NOMO-1 (cell line): ENCODE measurements at regions not wholly inside any gene's neighbourhood (a gene's known extent, or its start where the extent isn't known, plus 50 kb on each side); places are given as distances from the start of the nearest gene placed in this dataset.

ENCODE experiments used
- DNase-seq, 2 experiments: peaks; one replicate each; lab custom pipeline; 2025; ENCODE audit not compliant: unreplicated experiment in 2 of 2; lab: John Stamatoyannopoulos, UW

DNA sequence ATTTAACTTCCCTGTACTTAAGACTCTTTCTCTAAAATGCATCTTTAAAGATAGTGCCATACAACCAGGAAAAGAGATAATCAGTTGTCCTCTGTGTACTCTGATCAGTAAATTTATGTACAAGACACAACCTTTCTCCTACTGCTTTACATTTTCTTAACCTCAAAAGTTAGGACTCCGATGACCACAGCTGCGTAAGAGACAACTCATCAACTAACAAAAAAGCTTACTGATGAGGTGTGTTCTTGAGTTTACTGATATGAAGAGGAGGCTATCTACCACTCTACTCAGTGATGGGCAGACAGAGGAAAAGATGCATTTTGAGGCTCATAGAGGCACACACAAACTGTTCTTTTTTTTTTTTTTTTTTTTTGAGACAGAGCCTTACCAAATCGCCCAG, 71.4 kb upstream of the HIF1A start:
- no peak for DNase-seq

DNA sequence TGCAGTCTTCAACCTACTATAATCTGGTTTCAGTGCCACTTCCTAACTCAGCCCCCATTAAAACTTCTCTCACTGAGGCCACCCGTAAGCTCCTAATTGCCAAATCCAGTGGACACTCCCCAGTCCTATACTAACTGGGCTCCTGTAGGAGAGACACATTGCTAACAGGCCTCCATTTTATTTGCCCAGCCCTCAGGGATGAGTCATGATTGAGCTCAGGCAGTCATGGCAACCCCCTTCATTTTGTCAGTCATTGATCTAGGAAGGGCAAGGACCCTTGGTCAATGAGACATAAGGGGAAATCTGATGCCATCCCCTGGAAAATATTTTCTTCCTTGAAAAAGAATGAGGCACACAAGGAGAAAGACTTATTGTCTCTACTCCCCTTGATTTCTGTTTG, 70.1 kb upstream of the HIF1A start:
- DNase-seq = no peak

DNA sequence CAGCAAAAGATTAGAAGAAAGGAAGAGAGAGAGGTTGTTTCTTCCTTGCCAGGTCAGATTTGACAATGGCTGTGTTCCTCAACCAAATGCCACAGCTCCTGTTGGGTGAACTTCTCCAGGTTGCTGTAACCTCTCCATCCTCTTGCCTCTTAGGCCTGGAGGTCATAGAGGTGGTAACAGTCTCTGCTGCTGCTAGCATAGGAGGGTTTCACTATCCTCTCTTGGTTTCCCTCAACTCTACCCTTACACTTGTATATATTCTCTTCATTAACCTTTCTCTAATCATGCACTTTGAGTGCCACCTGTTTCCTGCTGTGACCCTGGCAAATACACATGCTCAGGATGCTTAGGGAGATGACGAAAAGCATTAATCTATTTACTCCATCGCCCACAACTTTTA, 67.7 kb upstream of the HIF1A start:
- DNase-seq = no peak

DNA sequence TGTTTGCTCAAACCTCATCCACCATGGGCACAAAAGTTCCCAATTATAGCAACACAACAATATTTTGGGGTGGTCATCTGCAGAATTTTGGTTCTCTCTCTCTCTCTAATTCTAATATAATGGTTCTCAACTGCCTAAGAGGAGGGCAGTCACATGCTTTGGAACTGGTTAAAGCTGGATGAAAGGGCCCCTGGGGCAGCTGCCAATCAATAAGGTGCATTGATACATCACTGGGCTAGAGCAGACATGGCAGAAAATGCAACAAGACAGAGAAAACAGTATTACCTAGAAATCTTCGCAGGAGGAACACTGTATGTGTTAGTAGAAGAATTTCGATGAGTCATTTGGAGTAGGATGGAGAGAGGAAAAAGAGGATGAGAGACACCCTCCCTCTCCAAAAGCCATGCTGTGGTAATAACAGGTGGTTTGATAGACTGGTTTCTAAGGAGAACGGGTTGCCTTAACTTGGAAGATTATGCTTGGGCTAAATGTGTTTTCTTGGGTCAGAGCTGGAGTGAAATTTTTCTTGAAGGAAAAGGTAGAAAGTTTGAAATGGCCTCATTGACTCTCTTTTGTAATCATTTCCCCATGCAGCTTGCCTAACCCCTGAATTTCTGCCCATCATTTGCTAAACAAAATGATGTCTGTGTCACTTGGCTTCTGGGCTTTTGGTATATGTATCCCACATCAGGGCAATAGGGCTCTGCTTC, 67.1 kb upstream of the HIF1A start:
- no peak for DNase-seq

DNA sequence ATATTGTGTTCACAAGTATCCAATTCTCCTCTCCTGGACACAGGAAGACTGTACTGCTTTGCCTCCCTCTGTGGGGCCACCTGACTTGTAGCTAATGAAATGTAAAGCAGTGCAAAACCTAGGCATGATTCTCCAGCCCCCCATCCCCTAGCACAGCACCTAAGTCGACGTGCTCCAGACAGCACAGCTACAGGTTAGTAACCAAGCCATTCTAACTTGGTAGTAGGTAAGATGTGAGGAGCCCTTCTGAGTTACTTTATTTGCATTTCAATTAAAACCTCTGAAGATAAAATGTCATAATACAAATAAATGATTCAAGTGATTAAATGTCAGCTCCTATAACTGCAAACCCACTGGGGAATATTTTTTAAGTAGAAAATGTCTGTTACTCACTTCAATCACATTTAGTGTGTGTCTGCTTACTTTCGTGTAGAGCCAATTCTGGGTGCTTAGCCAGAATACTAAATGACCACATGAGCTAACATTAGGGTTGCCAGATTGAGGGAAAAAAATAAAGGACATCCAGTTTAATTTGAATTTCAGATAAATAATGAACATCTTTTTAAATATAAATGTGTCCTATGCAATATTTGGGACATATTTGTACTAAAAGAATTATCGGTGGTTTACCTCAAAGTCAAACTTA, 64.8 kb upstream of the HIF1A start:
- no peak for DNase-seq

DNA sequence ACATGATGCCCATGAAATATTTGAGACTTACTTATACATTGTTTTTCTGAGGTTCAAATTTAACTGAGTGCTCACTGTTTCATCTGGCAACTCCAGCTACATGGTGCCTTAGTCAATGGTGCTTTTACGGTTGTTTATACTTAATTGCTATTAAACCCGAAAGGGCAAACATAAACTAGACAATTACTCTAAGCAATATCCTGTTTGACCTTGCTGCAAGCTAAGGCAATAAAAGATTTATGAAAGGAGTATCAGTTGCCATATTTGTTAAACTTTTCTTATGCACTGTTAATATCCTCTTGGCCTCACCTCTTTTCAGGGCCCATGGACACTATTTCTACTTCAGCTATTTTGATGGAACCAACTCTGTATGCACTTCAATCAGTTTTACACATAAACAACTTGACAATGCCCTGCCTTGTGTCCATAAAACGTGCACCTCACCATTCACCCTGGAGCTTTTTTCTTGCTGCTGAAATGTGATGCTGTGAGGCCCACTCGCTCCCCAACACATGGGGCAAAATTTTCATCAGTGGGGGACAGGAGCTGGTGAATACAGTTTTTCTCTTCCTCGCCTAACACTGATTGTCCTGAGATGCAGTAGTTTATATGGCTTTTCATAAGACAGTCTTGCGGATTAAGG, 64.1 kb upstream of the HIF1A start:
- DNase-seq = no peak

DNA sequence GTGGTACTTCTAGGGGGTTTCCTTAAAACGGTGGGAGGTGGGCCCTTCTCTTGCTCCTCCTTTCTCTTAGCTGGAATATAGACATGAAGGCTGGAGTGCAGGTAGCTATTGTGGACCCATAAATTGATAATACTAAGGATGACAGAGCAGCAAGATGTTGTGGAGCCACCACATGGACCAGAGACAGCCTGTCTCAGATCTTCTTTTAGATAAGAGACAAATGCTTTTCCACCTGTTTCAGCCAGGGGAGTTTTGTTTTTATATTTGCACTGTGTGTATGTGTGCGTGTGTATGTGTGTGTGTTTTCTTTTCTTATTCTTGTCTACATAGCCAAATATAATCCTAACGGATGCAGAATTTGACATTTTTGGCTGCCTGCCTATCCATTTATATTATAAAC, 62.9 kb upstream of the HIF1A start:
- no peak for DNase-seq

DNA sequence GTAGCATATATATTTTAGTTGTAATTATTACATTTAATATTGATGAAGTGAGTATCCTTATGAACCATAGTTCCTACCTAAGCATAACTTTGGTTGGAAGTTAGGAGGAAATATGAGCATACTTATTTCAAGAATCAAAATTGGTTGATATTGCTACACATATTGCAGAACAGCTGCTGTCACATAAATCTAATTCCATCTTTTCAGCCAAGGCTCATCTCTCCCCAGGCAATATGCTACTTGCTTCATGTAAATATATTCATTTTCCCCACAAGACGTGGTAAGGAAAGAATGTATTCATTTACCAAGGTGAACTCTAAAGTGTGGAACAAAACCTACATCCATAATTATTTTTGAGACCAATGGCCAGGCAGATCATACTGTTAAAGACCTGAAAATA, 62.5 kb upstream of the HIF1A start:
- no peak for DNase-seq

DNA sequence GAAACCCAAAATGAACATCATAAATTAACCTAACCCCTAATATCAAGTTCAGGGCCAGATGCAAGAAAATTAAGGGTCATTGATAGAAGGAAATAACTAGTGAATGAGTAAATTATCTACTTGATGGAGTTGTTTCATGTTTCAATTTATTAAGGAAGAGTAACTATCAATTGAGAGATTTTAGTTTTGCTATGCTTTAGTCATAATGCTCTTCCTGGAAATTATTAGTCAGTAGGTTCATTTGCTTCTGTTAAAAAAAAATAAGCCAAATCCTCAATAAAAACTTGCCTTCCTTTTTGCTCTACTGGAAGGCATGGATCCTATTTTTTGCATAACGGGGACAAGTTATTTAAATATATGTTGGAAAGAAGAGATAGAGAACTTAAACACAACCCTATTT, 59.0 kb upstream of the HIF1A start:
- DNase-seq = no peak

DNA sequence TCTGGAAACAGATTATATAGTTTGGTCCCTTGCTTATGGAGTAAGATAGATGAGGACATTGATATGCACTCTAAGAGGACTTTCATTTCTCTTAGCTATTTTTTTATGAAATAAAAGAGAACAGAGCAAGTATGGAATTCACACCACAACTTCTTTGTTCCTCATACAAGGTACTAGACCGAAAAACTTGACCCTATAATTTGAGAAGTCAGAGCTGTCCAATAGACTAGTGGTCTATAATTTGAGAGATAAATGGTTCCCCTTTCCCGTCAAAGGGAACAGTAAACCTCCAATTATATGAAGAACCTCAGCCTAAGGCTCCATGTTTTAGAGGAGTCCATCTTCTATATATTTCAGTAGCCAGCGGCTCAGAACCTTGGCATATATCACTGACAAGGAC, 58.5 kb upstream of the HIF1A start:
- peak; percentile 31 to 86 for DNase-seq

DNA sequence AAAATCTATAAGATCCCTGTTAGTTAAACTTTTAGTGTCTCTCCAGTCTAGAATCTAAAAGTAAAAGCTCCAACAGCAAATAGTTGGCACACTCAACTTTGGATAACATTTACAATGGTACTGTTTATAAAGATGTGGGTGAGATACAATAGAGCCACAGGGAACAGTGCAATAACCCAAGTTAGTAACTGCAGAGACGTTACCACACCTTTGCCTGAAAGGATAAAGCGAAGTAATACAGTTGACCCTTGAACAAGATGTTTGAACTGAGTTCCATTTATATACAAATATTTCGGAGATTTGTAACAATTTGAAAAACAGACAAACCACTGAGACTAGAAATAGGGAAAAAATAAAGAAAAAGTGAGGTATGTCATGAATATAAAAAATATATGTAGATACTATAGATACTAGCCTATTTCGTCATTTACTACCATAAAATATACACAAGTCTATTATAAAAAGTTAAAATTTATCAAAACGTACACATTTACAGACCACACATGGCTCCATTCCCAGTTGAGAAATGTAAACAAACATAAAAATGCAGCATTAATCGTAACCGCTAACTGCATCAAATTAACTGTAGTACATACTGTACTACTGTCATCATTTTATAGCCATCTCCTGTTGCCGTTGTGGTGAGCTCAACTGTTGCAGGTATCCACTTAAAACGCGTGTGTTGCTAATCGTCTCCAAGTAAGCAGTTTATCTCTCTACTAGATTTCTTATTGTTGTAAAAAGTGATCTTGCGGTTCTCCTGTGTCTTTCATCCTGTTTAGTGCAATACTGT, 56.5 kb upstream of the HIF1A start:
- no peak for DNase-seq

DNA sequence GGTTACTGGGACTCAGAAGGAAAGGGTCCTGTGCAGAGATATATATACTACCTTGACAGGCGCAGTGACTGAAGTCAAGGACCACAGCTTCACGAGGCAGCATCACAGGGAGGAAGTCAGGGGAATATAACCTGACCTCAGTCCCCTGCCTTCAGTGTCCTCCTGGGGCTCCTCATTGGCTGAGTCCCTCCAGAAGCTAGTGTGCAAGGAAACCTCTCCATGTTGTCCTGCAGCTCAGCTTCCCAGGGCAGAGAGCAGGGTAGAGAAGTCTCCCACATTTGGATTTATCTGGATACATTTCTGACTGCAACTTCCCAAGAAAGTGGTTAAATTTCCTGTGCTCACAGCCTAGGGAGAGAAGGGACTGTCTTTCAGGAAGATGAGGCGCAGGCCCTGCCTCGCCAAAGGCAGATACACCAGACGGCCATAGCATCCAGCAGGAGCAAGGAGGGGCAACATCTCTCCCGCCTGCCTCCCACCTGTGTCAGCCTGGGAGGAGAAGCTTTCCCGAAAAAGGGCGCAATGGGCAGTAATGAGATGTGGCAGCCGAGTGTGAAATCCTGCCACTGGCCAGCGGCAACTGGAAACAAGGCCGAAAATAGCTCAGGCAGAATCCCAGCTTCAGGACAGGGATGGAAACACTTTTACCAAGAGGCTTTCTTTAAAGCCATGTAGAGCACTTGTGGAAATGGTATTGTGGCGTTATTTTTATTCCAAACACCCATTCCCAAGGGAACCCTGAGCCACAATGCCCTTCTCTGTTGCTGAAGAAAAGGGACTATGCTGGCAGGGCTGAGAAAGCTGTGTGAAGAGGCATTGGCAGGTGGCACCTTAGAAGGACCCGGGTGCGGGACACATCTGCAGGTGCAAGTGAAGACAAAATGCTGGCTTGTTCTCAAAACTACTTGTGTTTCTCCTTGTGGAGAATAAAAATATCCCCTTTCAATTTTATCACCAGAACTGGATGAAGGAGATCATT, 54.9 kb upstream of the HIF1A start:
- DNase-seq = no peak

DNA sequence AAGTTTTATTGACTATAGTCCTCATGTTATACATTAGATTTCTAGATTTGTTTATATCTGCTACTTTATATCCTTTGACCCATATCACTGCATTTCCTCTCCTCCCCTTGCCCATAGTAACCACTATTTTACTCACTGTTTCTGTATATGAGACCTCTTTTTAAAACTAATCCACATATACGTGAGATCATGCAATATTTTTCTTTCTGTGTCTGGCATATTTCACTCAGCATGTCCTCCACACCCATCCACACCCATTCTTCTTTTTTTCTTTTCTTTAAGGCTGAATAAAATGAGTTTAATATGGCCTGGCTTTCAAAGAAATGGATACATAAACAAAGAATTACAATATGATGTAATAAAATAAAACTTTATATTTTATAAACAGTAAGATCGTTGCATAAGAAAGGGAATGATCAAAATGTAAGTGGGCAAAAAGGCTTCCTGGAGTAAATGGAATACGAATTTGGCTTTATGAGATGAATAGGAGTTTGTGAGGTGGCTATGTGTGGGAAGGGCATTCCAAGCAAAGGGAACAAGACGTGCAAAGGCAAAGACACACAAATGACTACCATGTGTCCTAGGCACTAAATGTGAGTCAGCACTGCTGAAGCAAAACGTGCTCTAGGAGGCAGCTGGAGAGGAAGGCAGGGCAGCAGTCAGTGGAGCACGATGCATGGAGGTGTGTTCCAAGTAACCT, 53.2 kb upstream of the HIF1A start:
- no peak for DNase-seq

DNA sequence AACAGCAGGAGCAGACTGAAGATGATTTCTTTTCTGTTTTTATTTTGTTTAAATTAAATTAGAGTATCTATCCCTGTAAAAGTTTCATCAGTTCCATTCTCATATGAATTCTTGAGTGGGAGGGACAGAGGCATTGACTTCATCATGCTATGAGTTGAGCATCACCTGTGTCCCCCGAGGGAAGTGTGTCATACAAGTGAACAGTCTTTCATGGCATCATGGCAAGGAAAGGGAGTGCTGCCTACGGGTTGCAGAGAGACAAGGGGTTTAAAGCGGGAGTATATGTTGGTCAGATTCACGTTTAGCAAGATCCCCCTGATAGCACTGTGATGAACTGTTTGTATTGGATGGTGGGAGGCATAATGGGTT, 52.7 kb upstream of the HIF1A start:
- DNase-seq = no peak

DNA sequence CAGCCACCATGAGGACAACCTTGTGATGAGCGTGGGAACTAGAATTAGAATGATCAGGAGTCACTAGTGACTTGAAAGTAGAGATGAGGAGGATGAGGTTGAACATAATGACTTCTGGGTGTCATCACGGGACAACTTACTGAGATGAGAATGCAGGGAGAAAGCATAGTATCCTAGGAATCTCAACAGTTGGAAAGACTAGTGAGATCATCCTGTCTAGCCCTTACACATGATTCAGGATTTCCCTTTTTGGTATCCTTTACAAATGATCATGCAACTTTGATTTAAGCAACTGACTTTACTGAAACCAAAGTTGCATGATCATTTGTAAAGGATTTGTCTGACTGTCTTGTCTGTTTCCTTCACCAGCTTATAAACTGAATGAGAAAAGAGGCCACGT, 51.8 kb upstream of the HIF1A start:
- no peak for DNase-seq

DNA sequence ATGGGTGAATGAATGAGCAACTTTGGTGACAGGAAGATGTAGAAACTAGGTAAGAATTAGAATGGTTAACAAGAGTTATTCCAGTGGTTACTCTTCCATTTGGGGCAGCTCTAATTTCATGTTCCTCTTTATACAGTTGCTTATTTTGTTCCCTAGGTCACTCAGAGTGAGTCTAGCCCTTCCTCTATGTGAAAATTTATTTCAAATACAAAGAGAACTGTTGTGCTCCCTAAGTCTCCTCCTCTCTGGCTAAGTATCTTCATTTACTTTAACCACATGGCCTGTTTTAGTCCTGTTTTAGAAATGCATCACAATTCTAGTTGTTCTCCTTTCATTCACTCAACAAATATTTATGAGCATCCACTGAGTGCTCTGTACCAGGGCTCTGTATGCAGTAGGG, 51.1 kb upstream of the HIF1A start:
- DNase-seq = peak in 1 of 2 experiments; percentile 56

DNA sequence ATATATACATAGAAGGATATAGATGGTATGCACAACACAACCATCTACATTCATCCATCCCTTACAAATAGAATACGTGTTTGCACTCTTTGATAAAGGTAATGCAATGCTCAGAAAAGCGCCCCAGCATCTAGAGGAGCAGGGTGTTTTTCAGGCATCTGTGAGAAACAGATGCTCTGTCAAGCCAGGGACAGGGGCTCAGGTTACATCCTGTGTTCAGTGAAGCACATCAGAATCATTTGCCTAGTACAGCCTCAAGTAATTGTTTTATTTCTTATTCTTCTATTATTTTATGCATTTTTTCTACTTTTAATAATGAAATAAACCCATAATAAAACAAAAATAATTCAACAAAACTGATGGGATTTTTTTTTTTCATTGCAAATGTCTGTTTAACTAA, 50.5 kb upstream of the HIF1A start:
- DNase-seq = no peak

DNA sequence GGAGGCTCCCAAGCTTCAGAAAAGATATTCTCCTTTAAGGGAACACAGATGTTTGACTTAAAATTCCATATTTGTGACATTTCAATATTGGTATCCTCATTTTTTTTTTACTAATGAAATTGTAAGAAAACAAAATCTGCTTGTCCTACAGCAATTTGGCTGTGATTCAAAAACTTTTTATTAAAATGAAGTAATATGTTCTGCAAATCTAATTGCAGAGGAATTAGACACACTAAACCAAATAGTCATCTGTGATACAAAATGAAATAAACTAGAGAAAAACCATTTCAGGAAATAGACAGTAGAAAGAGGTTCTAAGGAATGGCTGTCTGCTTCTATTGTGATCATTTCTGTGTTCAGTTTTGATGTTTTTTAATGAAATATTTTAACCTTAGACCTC, 50.1 kb upstream of the HIF1A start:
- DNase-seq = no peak
